ENCODE measurements at regions not wholly inside any gene's neighbourhood (a gene's known extent, or its start where the extent isn't known, plus 50 kb on each side); places are given as distances from the start of the nearest gene placed in this dataset.

GRCh38 chr2:188721784-188722183, 252.4 kb upstream of the COL3A1 start:
- no peak for TF ChIP-seq CTCF (IDR thresholded peaks at IDR 0.05)
- no peak for TF ChIP-seq POLR2A (IDR thresholded peaks at IDR 0.05)

Data from testis (tissue), 2 donors.